Liver (tissue), 8 donors: ENCODE measurements at regions not wholly inside any gene's neighbourhood (a gene's known extent, or its start where the extent isn't known, plus 50 kb on each side); places are given as distances from the start of the nearest gene placed in this dataset.

Experiments used
- DNase-seq: peaks from one replicate; pipeline ENCODE4 v3.0.0-alpha.2; 2017; ENCODE audit warnings: low spot score
- H3K27ac ChIP-seq, 2 donors: one replicate each; pipeline ENCODE4 v1.7.0; 2013; ENCODE audit warnings: inconsistent platforms in 2 of 2, low read length in 2 of 2, control low read depth in 1 of 2, low read depth in 1 of 2, mild to moderate bottlenecking in 1 of 2
- H3K27me3 ChIP-seq, 4 donors: one replicate each; pipeline versions ENCODE4 v1.6.1 to v1.7.0; 2013; ENCODE audit warnings: low read length in 3 of 4, inconsistent platforms in 1 of 4, mild to moderate bottlenecking in 1 of 4, moderate library complexity in 1 of 4; ENCODE audit not compliant: control insufficient read depth in 4 of 4, insufficient read depth in 4 of 4
- H3K36me3 ChIP-seq, 4 donors: one replicate each; pipeline versions ENCODE4 v1.6.1 to v1.7.0; 2013; ENCODE audit warnings: low read length in 3 of 4, mild to moderate bottlenecking in 3 of 4, low read depth in 1 of 4, moderate library complexity in 1 of 4; ENCODE audit not compliant: control insufficient read depth in 4 of 4, insufficient read depth in 3 of 4
- H3K4me1 ChIP-seq, 4 donors: one replicate each; pipeline versions ENCODE4 v1.6.1 to v1.7.0; 2013; ENCODE audit warnings: low read length in 3 of 4, mild to moderate bottlenecking in 3 of 4, moderate library complexity in 1 of 4; ENCODE audit not compliant: control insufficient read depth in 4 of 4, insufficient read depth in 4 of 4
- H3K4me3 ChIP-seq, 3 donors: one replicate each; pipeline versions ENCODE4 v1.6.1 to v1.7.0; 2013; ENCODE audit warnings: low read length in 3 of 3, control low read depth in 1 of 3, low read depth in 1 of 3, mild to moderate bottlenecking in 1 of 3
- H3K9ac ChIP-seq, 2 donors: one replicate each; pipeline ENCODE4 v1.7.0; 2013; ENCODE audit warnings: low read length in 2 of 2, mild to moderate bottlenecking in 2 of 2, moderate library complexity in 2 of 2, control low read depth in 1 of 2, low read depth in 1 of 2
- H3K9me3 ChIP-seq, 4 donors: one replicate each; pipeline versions ENCODE4 v1.6.1 to v1.7.0; 2013; ENCODE audit warnings: low read length in 3 of 4; ENCODE audit not compliant: control insufficient read depth in 4 of 4
- EGR1 ChIP-seq, 2 donors: IDR thresholded peaks; 2 replicates each; pipeline ENCODE4 v1.6.1; 2016 to 2018; ENCODE audit warnings: antibody characterized with exemption in 2 of 2, low read depth in 2 of 2
- FOXA1 ChIP-seq: IDR thresholded peaks from 2 replicates; pipeline ENCODE4 v1.6.1; 2016; ENCODE audit warnings: antibody characterized with exemption
- FOXA2 ChIP-seq: IDR thresholded peaks from 2 replicates; pipeline ENCODE4 v1.6.1; 2016; ENCODE audit warnings: antibody characterized with exemption
- GABPA ChIP-seq, 2 donors: IDR thresholded peaks in 1 of 2; conservative IDR thresholded peaks in 1 of 2; 2 replicates each; pipeline ENCODE4 v1.6.1; 2016; ENCODE audit warnings: antibody characterized with exemption in 2 of 2, mild to moderate bottlenecking in 1 of 2, moderate library complexity in 1 of 2
- HNF4A ChIP-seq, 2 donors: conservative IDR thresholded peaks; 2 replicates each; pipeline ENCODE4 v1.6.1; 2016; ENCODE audit warnings: antibody characterized with exemption in 2 of 2, mild to moderate bottlenecking in 2 of 2
- HNF4G ChIP-seq: IDR thresholded peaks from 2 replicates; pipeline ENCODE4 v1.6.1; 2016; ENCODE audit warnings: antibody characterized with exemption
- JUND ChIP-seq, 2 donors: IDR thresholded peaks; 2 replicates each; pipeline ENCODE4 v1.6.1; 2016; ENCODE audit warnings: antibody characterized with exemption in 2 of 2
- RXRA ChIP-seq, 2 donors: IDR thresholded peaks; 2 replicates each; pipeline ENCODE4 v1.6.1; 2017 to 2018; ENCODE audit warnings: antibody characterized with exemption in 2 of 2, mild to moderate bottlenecking in 1 of 2
- SP1 ChIP-seq: IDR thresholded peaks from 2 replicates; pipeline ENCODE4 v1.6.1; 2018; ENCODE audit warnings: antibody characterized with exemption, mild to moderate bottlenecking
- TAF1 ChIP-seq: conservative IDR thresholded peaks from 2 replicates; pipeline ENCODE4 v1.6.1; 2016; ENCODE audit warnings: antibody characterized with exemption, mild to moderate bottlenecking
- YY1 ChIP-seq: IDR thresholded peaks from 2 replicates; pipeline ENCODE4 v1.6.1; 2016; ENCODE audit warnings: antibody characterized with exemption, mild to moderate bottlenecking
- WGBS: extraction: QIAGEN DNeasy Blood & Tissue Kit; methylation state at CpG from one replicate; pipeline ENCODE4 v1.1.7; 2013; 5-methylcytosine and 5-hydroxymethylcytosine counted together
- TF ChIP-seq, protein P1 (sequence below): IDR thresholded peaks from 2 replicates; pipeline ENCODE4 v1.6.1; 2016; ENCODE audit warnings: antibody characterized with exemption
- TF ChIP-seq, protein P2 (sequence below): fragments of 150-350 bp; IDR thresholded peaks from 2 replicates; pipeline ENCODE4 v1.5.1; 2017; ENCODE audit warnings: improper control_type of control experiment, low read depth, low read length; ENCODE audit not compliant: missing input control
- TF ChIP-seq, protein P3 (sequence below): IDR thresholded peaks from 2 replicates; pipeline ENCODE4 v1.6.1; 2016; ENCODE audit warnings: antibody characterized with exemption
- TF ChIP-seq, protein P4 (sequence below): IDR thresholded peaks from 2 replicates; pipeline ENCODE4 v1.6.1; 2016; ENCODE audit warnings: antibody characterized with exemption, mild to moderate bottlenecking
- TF ChIP-seq, protein P5 (sequence below): IDR thresholded peaks from 2 replicates; pipeline ENCODE4 v1.6.1; 2016; ENCODE audit warnings: antibody characterized with exemption
- donor health status: healthy.
- donor health status: healthy.
- donor health status: healthy.
- donor health status: healthy.
- donor health status: healthy.

DNA sequence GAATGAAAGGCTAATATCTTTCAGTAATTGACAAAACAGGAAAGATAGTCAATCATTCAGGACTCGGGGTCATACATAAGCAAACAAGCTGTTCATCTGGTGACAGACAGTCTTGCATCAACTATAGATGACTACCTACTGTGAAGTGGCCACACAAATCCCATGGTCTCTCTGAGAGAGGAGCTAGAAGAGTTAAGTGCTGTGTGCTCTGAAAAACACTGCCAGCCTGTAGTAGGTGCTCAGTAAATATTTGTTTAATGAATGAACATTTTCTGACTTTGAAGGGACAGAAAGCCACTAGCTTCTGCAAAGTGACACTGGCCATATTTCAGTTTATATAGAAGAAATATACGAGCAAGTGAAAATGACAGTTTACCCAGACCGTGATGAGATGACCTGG is 184.0 kb upstream of the CHAC2 start (continued):
- TF ChIP-seq, protein P1, sequence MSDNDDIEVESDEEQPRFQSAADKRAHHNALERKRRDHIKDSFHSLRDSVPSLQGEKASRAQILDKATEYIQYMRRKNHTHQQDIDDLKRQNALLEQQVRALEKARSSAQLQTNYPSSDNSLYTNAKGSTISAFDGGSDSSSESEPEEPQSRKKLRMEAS, result no peak
- TF ChIP-seq RXRA (IDR thresholded peaks at IDR 0.05), result no peak
- TF ChIP-seq FOXA2, result no peak

DNA sequence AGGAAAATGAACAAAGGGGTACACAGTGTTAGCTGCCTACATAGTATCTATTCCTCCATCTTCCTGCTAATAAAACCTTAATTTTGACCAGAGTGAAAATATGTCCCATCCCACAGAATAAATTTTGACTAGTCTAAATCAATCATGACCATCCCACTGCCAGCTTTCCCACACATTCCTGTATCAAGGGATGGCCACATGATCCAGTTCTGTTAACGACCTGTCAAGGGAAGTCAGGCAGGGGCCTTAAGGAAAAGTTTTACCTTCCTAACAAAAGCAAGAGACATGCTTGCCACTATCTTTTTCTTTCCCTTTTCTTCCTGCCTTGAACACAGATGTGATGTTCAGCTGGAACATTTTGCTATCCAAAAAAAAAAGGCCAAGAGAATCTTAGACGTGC is 185.0 kb upstream of the CHAC2 start:
- H3K27ac ChIP-seq, result no peak overlapping the region
- no peaks in the 10 kb centered on the region for H3K4me1 ChIP-seq
- H3K27me3 ChIP-seq, result no peaks in the 10 kb centered on the region
- no peak overlapping the region for H3K9ac ChIP-seq
- H3K4me3 ChIP-seq, result no peak overlapping the region
- DNase-seq, result no peak
- H3K36me3 ChIP-seq, result no peaks in the 10 kb centered on the region
- WGBS, result 47% methylated on average over 2 of the region's 2 CpGs
- no peaks in the 10 kb centered on the region for H3K9me3 ChIP-seq
- TF ChIP-seq, protein P1, result no peak
- no peak for TF ChIP-seq HNF4G
- no peak for TF ChIP-seq TAF1
- TF ChIP-seq GABPA (IDR thresholded peaks at IDR 0.05 in 1 of 2, conservative IDR thresholded peaks at IDR 0.05 in 1 of 2), result no peak
- TF ChIP-seq, protein P2, sequence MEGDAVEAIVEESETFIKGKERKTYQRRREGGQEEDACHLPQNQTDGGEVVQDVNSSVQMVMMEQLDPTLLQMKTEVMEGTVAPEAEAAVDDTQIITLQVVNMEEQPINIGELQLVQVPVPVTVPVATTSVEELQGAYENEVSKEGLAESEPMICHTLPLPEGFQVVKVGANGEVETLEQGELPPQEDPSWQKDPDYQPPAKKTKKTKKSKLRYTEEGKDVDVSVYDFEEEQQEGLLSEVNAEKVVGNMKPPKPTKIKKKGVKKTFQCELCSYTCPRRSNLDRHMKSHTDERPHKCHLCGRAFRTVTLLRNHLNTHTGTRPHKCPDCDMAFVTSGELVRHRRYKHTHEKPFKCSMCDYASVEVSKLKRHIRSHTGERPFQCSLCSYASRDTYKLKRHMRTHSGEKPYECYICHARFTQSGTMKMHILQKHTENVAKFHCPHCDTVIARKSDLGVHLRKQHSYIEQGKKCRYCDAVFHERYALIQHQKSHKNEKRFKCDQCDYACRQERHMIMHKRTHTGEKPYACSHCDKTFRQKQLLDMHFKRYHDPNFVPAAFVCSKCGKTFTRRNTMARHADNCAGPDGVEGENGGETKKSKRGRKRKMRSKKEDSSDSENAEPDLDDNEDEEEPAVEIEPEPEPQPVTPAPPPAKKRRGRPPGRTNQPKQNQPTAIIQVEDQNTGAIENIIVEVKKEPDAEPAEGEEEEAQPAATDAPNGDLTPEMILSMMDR, result no peak
- no peak for TF ChIP-seq YY1

DNA sequence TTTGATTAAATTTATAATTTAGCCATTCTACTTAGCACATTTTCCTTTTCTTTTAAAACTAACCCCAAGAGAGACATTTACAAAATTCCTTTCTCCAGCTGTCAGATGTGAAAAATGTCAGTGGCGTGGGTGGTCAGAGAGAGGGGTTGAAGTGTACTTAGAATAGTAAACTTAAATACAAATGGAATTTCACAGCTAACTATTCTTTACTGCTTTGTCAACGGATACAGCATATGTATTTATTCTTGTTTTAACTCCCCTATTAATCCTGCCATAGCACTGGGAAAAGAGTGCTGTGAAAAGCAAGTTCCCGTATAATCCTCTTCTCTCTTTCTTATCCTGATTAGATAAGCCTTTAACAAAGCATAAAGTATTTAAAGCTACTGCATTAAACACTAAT is 191.4 kb upstream of the CHAC2 start:
- Histone ChIP-seq H3K9ac (no peak overlapping the region), H3K27ac (no peak overlapping the region), H3K27me3 (no peaks in the 10 kb centered on the region), H3K36me3 (no peaks in the 10 kb centered on the region), H3K4me3 (no peak overlapping the region), H3K4me1 (no peaks in the 10 kb centered on the region), H3K9me3 (no peaks in the 10 kb centered on the region)
- TF ChIP-seq, protein P3, sequence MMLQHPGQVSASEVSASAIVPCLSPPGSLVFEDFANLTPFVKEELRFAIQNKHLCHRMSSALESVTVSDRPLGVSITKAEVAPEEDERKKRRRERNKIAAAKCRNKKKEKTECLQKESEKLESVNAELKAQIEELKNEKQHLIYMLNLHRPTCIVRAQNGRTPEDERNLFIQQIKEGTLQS, result no peak
- 66% methylated on average over 3 of the region's 3 CpGs for WGBS
- no peak for DNase-seq

DNA sequence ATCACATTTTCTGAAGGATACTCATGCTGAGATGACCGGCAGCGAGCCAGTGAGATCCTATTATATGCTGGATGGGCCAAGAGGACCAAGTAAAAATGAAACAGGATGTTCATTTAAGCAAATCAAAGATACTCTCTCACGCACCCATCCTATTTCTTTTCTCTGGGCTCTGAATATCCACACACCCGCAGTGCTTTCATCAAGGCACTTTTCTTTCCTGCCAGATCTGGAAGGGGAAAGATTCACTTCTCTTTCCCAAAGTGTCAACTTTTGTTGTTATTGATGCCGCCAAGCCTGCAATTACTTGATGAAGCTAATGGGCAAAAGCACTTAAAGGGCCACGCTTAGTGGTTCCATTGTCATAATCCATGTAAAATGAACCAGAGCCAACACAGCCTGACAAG is 191.9 kb upstream of the CHAC2 start:
- no peak overlapping the region for H3K4me3 ChIP-seq
- WGBS, result 83% methylated on average over 6 of the region's 6 CpGs
- no peak overlapping the region for H3K27ac ChIP-seq
- no peak overlapping the region for H3K9ac ChIP-seq
- DNase-seq, result no peak
- no peaks in the 10 kb centered on the region for H3K4me1 ChIP-seq
- no peaks in the 10 kb centered on the region for H3K9me3 ChIP-seq
- H3K36me3 ChIP-seq, result no peaks in the 10 kb centered on the region
- H3K27me3 ChIP-seq, result no peaks in the 10 kb centered on the region
- TF ChIP-seq HNF4A (conservative IDR thresholded peaks at IDR 0.05), result no peak
- TF ChIP-seq, protein P3, result no peak
- TF ChIP-seq FOXA1, result no peak
- no peak for TF ChIP-seq JUND (IDR thresholded peaks at IDR 0.05)
- no peak for TF ChIP-seq TAF1
- TF ChIP-seq HNF4G, result no peak
- TF ChIP-seq SP1, result no peak
- TF ChIP-seq, protein P4, sequence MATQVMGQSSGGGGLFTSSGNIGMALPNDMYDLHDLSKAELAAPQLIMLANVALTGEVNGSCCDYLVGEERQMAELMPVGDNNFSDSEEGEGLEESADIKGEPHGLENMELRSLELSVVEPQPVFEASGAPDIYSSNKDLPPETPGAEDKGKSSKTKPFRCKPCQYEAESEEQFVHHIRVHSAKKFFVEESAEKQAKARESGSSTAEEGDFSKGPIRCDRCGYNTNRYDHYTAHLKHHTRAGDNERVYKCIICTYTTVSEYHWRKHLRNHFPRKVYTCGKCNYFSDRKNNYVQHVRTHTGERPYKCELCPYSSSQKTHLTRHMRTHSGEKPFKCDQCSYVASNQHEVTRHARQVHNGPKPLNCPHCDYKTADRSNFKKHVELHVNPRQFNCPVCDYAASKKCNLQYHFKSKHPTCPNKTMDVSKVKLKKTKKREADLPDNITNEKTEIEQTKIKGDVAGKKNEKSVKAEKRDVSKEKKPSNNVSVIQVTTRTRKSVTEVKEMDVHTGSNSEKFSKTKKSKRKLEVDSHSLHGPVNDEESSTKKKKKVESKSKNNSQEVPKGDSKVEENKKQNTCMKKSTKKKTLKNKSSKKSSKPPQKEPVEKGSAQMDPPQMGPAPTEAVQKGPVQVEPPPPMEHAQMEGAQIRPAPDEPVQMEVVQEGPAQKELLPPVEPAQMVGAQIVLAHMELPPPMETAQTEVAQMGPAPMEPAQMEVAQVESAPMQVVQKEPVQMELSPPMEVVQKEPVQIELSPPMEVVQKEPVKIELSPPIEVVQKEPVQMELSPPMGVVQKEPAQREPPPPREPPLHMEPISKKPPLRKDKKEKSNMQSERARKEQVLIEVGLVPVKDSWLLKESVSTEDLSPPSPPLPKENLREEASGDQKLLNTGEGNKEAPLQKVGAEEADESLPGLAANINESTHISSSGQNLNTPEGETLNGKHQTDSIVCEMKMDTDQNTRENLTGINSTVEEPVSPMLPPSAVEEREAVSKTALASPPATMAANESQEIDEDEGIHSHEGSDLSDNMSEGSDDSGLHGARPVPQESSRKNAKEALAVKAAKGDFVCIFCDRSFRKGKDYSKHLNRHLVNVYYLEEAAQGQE, result no peak
- no peak for TF ChIP-seq YY1
- no peak for TF ChIP-seq EGR1 (IDR thresholded peaks at IDR 0.05; ENCODE audit: low read depth in 2 of 2)
- TF ChIP-seq, protein P5, sequence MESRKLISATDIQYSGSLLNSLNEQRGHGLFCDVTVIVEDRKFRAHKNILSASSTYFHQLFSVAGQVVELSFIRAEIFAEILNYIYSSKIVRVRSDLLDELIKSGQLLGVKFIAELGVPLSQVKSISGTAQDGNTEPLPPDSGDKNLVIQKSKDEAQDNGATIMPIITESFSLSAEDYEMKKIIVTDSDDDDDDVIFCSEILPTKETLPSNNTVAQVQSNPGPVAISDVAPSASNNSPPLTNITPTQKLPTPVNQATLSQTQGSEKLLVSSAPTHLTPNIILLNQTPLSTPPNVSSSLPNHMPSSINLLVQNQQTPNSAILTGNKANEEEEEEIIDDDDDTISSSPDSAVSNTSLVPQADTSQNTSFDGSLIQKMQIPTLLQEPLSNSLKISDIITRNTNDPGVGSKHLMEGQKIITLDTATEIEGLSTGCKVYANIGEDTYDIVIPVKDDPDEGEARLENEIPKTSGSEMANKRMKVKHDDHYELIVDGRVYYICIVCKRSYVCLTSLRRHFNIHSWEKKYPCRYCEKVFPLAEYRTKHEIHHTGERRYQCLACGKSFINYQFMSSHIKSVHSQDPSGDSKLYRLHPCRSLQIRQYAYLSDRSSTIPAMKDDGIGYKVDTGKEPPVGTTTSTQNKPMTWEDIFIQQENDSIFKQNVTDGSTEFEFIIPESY, result no peak
- no peak for TF ChIP-seq FOXA2
